H1 (cell line): ENCODE measurements at regions not wholly inside any gene's neighbourhood (a gene's known extent, or its start where the extent isn't known, plus 50 kb on each side); places are given as distances from the start of the nearest gene placed in this dataset.

Source experiments
- CTCF ChIA-PET: fragments of 300-600 bp; sonication (Branson Sonifier 250); formaldehyde crosslinking; loops from one replicate; lab custom pipeline; 2021; ENCODE audit not compliant: partially characterized antibody; lab: Charles Lee
- POLR2A ChIA-PET: fragments of 300-600 bp; sonication (Branson Sonifier 250); formaldehyde crosslinking; loops from one replicate; lab custom pipeline; 2021; ENCODE audit warnings: inconsistent platforms; ENCODE audit not compliant: partially characterized antibody; lab: Charles Lee
- DNase-seq, 2 experiments: peaks; one replicate each; pipeline versions ENCODE4 v3.0.0 to v3.0.0-alpha.2; 2010 to 2022; ENCODE audit warnings: low spot score in 2 of 2, low read depth in 1 of 2, mixed read lengths in 1 of 2
- FAIRE-seq: peaks from 2 replicates; lab custom pipeline; 2011; peaks lifted over from hg19 to GRCh38; lab: Jason Lieb, UNC
- H2AFZ ChIP-seq: 2 replicates; pipeline ENCODE4 v1.8.1; 2012; ENCODE audit warnings: low read length, inconsistent platforms
- H2AK5ac ChIP-seq: 2 replicates; pipeline ENCODE4 v1.6.1; 2013; ENCODE audit warnings: low read depth, low read length
- H2BK120ac ChIP-seq: replicated peaks from 2 replicates; pipeline ENCODE3; 2013; ENCODE audit warnings: low read depth, low read length, inconsistent platforms
- H2BK12ac ChIP-seq: 2 replicates; pipeline ENCODE4 v1.6.1; 2013; ENCODE audit warnings: low read depth, low read length
- H2BK15ac ChIP-seq: 2 replicates; pipeline ENCODE4 v1.6.1; 2013; ENCODE audit warnings: low read length
- H2BK20ac ChIP-seq: 2 replicates; pipeline ENCODE4 v1.6.1; 2013; ENCODE audit warnings: low read length
- H2BK5ac ChIP-seq: 2 replicates; pipeline ENCODE4 v1.6.1; 2013; ENCODE audit warnings: low read depth, low read length
- H3K14ac ChIP-seq: 2 replicates; pipeline ENCODE4 v1.6.1; 2013; ENCODE audit warnings: inconsistent platforms; ENCODE audit not compliant: insufficient read length
- H3K18ac ChIP-seq: 2 replicates; pipeline ENCODE4 v1.6.1; 2013; ENCODE audit warnings: low read length; ENCODE audit errors: extremely low read depth
- H3K23ac ChIP-seq: 2 replicates; pipeline ENCODE4 v1.6.1; 2013; ENCODE audit warnings: inconsistent platforms; ENCODE audit not compliant: insufficient read length
- H3K23me2 ChIP-seq: 2 replicates; pipeline ENCODE4 v1.6.1; 2013; ENCODE audit warnings: low read depth, low read length
- H3K27ac ChIP-seq: 2 replicates; pipeline ENCODE4 v1.6.1; 2011; ENCODE audit warnings: low read depth, low read length, inconsistent platforms
- H3K27me3 ChIP-seq, 4 experiments: replicated peaks in 1 of 4; 1 replicate in 1 of 4; 2 replicates in 3 of 4; pipeline versions ENCODE4 v1.6.1 to v1.8.1; 2011 to 2013; ENCODE audit warnings: low read length in 3 of 4, mild to moderate bottlenecking in 3 of 4, inconsistent platforms in 2 of 4, mixed read lengths in 2 of 4, moderate library complexity in 1 of 4; ENCODE audit not compliant: control insufficient read depth in 3 of 4, insufficient read depth in 3 of 4; ENCODE audit errors: extremely low read depth in 1 of 4
- H3K36me3 ChIP-seq, 4 experiments: 2 replicates each; pipeline versions ENCODE4 v1.6.1 to v1.8.1; 2011 to 2013; ENCODE audit warnings: mild to moderate bottlenecking in 4 of 4, low read length in 3 of 4, moderate library complexity in 2 of 4, control low read depth in 1 of 4, inconsistent platforms in 1 of 4; ENCODE audit not compliant: insufficient read depth in 4 of 4, control insufficient read depth in 2 of 4
- H3K4ac ChIP-seq: replicated peaks from 2 replicates; pipeline ENCODE3; 2013; ENCODE audit warnings: low read length, low read depth, mixed read lengths, inconsistent platforms; ENCODE audit not compliant: insufficient read length
- H3K4me1 ChIP-seq, 4 experiments: replicated peaks in 1 of 4; 1 replicate in 1 of 4; 2 replicates in 3 of 4; pipeline versions ENCODE4 v1.6.1 to v1.8.1; 2011 to 2013; ENCODE audit warnings: low read length in 3 of 4, inconsistent platforms in 2 of 4, mixed read lengths in 1 of 4; ENCODE audit not compliant: insufficient read depth in 4 of 4, control insufficient read depth in 3 of 4
- H3K4me2 ChIP-seq, 2 experiments: 2 replicates each; pipeline versions ENCODE4 v1.6.1 to v1.8.1; 2011 to 2013; ENCODE audit warnings: low read depth in 2 of 2, low read length in 2 of 2, control low read depth in 1 of 2, inconsistent platforms in 1 of 2, mild to moderate bottlenecking in 1 of 2; ENCODE audit not compliant: insufficient read depth in 1 of 2
- H3K4me3 ChIP-seq, 4 experiments: fragments of 200-600, 300-600 bp in 1 of 4; sonication (generic), shearing (Covaris generic), sonication (Bioruptor Twin) in 1 of 4; 2 replicates each; pipeline versions ENCODE4 v1.5.1 to v1.8.1; 2011 to 2016; ENCODE audit warnings: low read length in 4 of 4, low read depth in 3 of 4, control low read depth in 2 of 4, inconsistent platforms in 2 of 4, mild to moderate bottlenecking in 2 of 4, mixed read lengths in 1 of 4, moderate library complexity in 1 of 4; ENCODE audit not compliant: insufficient read depth in 2 of 4; ENCODE audit errors: extremely low read depth in 1 of 4
- H3K56ac ChIP-seq: replicated peaks from 2 replicates; pipeline ENCODE3; 2013; ENCODE audit warnings: low read depth, mild to moderate bottlenecking, mixed read lengths, low read length, inconsistent platforms; ENCODE audit not compliant: insufficient read length
- H3K79me1 ChIP-seq: 2 replicates; pipeline ENCODE4 v1.6.1; 2013; ENCODE audit warnings: low read depth, low read length, control low read depth
- H3K79me2 ChIP-seq, 2 experiments: 2 replicates each; pipeline versions ENCODE4 v1.6.1 to v1.8.1; 2012 to 2013; ENCODE audit warnings: low read length in 2 of 2, mild to moderate bottlenecking in 2 of 2, inconsistent platforms in 1 of 2; ENCODE audit not compliant: insufficient read depth in 2 of 2, control insufficient read depth in 1 of 2
- H3K9ac ChIP-seq, 4 experiments: replicated peaks in 1 of 4; 1 replicate in 1 of 4; 2 replicates in 3 of 4; pipeline versions ENCODE4 v1.6.1 to v1.8.1; 2011 to 2013; ENCODE audit warnings: low read depth in 3 of 4, low read length in 3 of 4, control low read depth in 2 of 4, mild to moderate bottlenecking in 2 of 4, moderate library complexity in 2 of 4, inconsistent platforms in 1 of 4; ENCODE audit errors: extremely low read depth in 1 of 4
- H3K9me3 ChIP-seq, 2 experiments: 2 replicates each; pipeline versions ENCODE4 v1.6.1 to v1.8.1; 2012 to 2013; ENCODE audit warnings: mild to moderate bottlenecking in 2 of 2, moderate library complexity in 2 of 2, control low read depth in 1 of 2, inconsistent platforms in 1 of 2, low read depth in 1 of 2, low read length in 1 of 2, mixed read lengths in 1 of 2; ENCODE audit not compliant: insufficient read depth in 2 of 2
- H4K20me1 ChIP-seq, 2 experiments: replicated peaks in 1 of 2; 2 replicates each; pipeline versions ENCODE3 to v1.8.1; 2011 to 2013; ENCODE audit warnings: inconsistent platforms in 2 of 2, low read length in 2 of 2, mild to moderate bottlenecking in 1 of 2; ENCODE audit not compliant: insufficient read depth in 2 of 2, control insufficient read depth in 1 of 2
- H4K5ac ChIP-seq: 2 replicates; pipeline ENCODE4 v1.6.1; 2013; ENCODE audit warnings: low read length, low read depth, mixed read lengths, inconsistent platforms; ENCODE audit not compliant: insufficient read length
- H4K8ac ChIP-seq: 2 replicates; pipeline ENCODE4 v1.8.0; 2013; ENCODE audit warnings: mild to moderate bottlenecking, moderate library complexity, low read length, inconsistent platforms; ENCODE audit not compliant: insufficient read depth; ENCODE audit errors: extremely low read depth
- H4K91ac ChIP-seq: replicated peaks from 2 replicates; pipeline ENCODE3; 2013; ENCODE audit warnings: low read length, mixed read lengths, inconsistent platforms; ENCODE audit not compliant: insufficient read length
- BCL11A ChIP-seq, 2 experiments: IDR thresholded peaks; one replicate each; pipeline ENCODE4 v1.6.1; 2011; ENCODE audit warnings: low read depth in 2 of 2, low read length in 2 of 2, mild to moderate bottlenecking in 2 of 2
- CBX5 ChIP-seq: fragments of 300-800, 300-1000 bp; sonication (generic); IDR thresholded peaks from 2 replicates; pipeline ENCODE4 v1.7.1; 2016; ENCODE audit warnings: antibody characterized with exemption, low read length, low read depth
- CHD2 ChIP-seq: IDR thresholded peaks from 2 replicates; pipeline ENCODE4 v1.6.1; 2012; ENCODE audit warnings: low read length, improper control_type of control experiment
- HDAC2 ChIP-seq, 2 experiments: fragments of 300-600 bp in 1 of 2; sonication (generic) in 1 of 2; IDR thresholded peaks; 2 replicates each; pipeline ENCODE4 v1.6.1; 2011 to 2012; ENCODE audit warnings: low read depth in 2 of 2, low read length in 2 of 2, mild to moderate bottlenecking in 2 of 2, moderate library complexity in 2 of 2, borderline replicate concordance in 1 of 2, inconsistent platforms in 1 of 2
- MAFK ChIP-seq: IDR thresholded peaks from 2 replicates; pipeline ENCODE4 v1.6.1; 2012; ENCODE audit warnings: low read depth, mild to moderate bottlenecking, improper control_type of control experiment, low read length
- POU5F1 ChIP-seq: IDR thresholded peaks from 2 replicates; pipeline ENCODE4 v1.6.1; 2011; ENCODE audit warnings: low read depth, mild to moderate bottlenecking, low read length, moderate library complexity
- RXRA ChIP-seq: IDR thresholded peaks from 2 replicates; pipeline ENCODE4 v1.6.1; 2011; ENCODE audit warnings: low read depth, mild to moderate bottlenecking, low read length, moderate library complexity; ENCODE audit not compliant: insufficient read depth
- TAF1 ChIP-seq: IDR thresholded peaks from 2 replicates; pipeline ENCODE4 v1.6.1; 2011; ENCODE audit warnings: mild to moderate bottlenecking, low read depth, low read length
- TCF12 ChIP-seq: IDR thresholded peaks from 2 replicates; pipeline ENCODE4 v1.6.1; 2011; ENCODE audit warnings: low read depth, mild to moderate bottlenecking, low read length
- YY1 ChIP-seq: IDR thresholded peaks from 2 replicates; pipeline ENCODE4 v1.6.1; 2011; ENCODE audit warnings: low read depth, mild to moderate bottlenecking, low read length
- ZNF274 ChIP-seq: IDR thresholded peaks from 2 replicates; pipeline ENCODE4 v1.7.0; 2012; ENCODE audit warnings: low read length, borderline replicate concordance; ENCODE audit errors: extremely low read depth

- Histone ChIP-seq H3K56ac (no peak overlapping the region), H3K9ac (no peak overlapping the region), H3K4me1 (no peaks in the 10 kb centered on the region), H2BK15ac (no peak overlapping the region), H3K14ac (no peak overlapping the region), H2BK20ac (no peak overlapping the region), H3K79me2 (no peaks in the 10 kb centered on the region), H2BK5ac (no peak overlapping the region), H2BK12ac (no peak overlapping the region), H3K4me3 (no peak overlapping the region), H3K27ac (no peak overlapping the region), H4K8ac (no peak overlapping the region), H3K4ac (no peak overlapping the region), H3K23me2 (no peaks in the 10 kb centered on the region), H3K27me3 (no peaks in the 10 kb centered on the region), H4K5ac (no peak overlapping the region), H3K18ac (no peak overlapping the region), H3K23ac (no peak overlapping the region), H2BK120ac (no peak overlapping the region), H2AK5ac (no peak overlapping the region), H3K79me1 (no peaks in the 10 kb centered on the region), H3K36me3 (no peaks in the 10 kb centered on the region), H3K4me2 (no peak overlapping the region), H4K20me1 (no peaks in the 10 kb centered on the region), H3K9me3 (no peaks in the 10 kb centered on the region), H4K91ac (no peak overlapping the region), H2AFZ (no peak overlapping the region)
- TF ChIP-seq ZNF274 (no peak), CHD2 (no peak), YY1 (no peak), TAF1 (no peak), TCF12 (no peak), CBX5 (no peak), BCL11A (IDR thresholded peaks at IDR 0.05; ENCODE audit: low read depth in 2 of 2, low read length in 2 of 2) (no peak), MAFK (no peak), RXRA (no peak), HDAC2 (IDR thresholded peaks at IDR 0.05; ENCODE audit: borderline replicate concordance in 1 of 2, low read depth in 2 of 2, low read length in 2 of 2) (no peak), POU5F1 (no peak)
- no peak for DNase-seq
- ChIA-PET CTCF (interaction anchor here (1.7 kb wide), 1 partner anchor 14 kb away, joined by 4 read pairs; no protein-coding TSS in a partner anchor), POLR2A (no interaction called here)
- FAIRE-seq, result no peak
Observed at GRCh38 chr13:37488726-37489125, 109.8 kb downstream of the POSTN start.
